HG03565 (cell line): ENCODE measurements at regions not wholly inside any gene's neighbourhood (a gene's known extent, or its start where the extent isn't known, plus 50 kb on each side); places are given as distances from the start of the nearest gene placed in this dataset.
"Not testable (repeated sequence)": the region's sequence is repeated elsewhere in the genome, so short reads cannot be mapped to it uniquely, and the experiment has no call there.

ENCODE experiments used
- ATAC-seq: cut with Tn5 transposase; IDR thresholded peaks from one replicate; pipeline ENCODE4 v1.9.1; 2021; ENCODE audit warnings: mild to moderate bottlenecking, moderate library complexity; ENCODE audit not compliant: unreplicated experiment

GRCh38 chr21:28066076-28066475 is 926.6 kb downstream of the LTN1 start:
- ATAC-seq = no peak

DNA sequence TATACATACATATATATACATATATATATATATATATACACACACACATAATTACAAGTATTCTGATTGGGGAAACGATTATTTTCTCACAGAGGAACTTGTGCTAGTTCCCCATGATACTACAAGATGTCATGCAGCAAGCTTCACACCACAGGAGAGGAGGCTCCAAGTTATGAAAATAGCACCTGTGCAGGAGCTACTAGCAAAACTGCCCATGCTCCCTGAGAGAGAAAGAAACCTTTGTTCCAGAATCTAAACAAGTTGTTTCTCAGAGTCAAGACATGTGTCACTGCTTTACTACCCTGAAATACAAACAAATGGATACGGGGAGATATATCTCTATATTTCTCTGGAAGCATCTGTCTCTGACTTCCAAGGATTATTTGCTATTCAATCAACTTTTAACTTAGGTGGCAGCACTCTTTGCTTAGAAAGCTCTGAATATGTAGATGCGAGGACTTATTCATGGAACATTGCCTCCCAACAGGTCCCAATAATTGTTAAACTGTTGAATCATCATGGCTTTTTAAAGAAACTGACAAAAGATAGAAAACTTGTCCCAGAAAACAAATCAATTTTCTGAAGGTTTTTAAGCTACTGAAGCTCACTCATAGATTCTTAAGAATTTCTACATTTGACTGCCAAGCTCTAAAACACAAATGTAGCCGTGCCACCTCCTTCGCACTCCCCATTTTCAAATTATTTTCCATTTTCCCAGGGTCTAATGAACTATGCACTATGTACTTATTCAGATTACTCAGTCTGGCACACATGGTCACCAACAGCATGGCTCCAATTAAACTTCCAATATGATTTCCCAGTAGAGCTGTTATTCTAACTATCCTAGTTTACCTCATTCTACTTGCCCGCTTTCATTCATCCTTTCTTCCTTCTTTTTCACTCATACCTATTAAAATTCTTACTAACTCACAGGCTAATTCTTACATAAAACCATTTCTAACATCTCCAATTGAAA is 929.1 kb downstream of the LTN1 start:
- ATAC-seq = no peak

DNA sequence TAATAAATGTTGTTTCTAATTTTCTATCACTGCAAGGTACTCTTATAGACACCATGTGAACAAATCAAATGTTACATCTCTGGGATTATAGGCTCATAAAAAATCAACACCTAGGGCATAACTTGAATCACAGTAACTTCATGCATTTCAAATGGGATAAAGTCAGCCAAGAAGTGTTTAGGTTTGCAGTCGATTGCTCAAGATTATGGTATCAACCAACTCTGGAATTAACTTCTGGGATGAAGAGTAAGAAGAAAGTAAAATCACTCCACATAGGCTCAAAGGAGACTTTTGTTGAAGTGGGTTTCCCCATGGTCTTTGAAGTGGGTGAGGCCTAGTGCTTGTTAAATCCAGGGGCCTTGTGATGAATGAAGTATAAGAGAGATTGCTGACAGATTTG is 939.7 kb downstream of the LTN1 start:
- not testable (repeated sequence) for ATAC-seq

DNA sequence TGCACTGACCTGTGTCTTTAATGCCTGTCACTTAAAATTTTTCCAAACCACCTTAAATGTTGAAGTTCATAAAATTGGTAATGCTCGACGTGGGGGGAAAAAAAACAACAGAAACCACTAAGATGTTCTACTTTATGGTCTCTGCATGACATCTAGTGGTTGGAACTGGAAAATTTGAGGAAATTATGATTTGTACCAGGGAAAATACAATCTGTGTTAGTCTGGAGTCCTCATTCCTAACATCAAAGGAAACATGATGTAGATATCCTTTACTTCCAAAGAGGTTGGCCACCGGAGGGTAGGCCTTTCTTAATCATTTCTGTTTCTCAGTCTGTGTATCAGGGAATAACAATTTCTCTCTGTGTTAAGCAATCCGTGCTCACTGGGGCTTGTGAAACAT is 941.0 kb downstream of the LTN1 start:
- ATAC-seq = not testable (repeated sequence)

- ATAC-seq = not testable (repeated sequence)
Measured at GRCh38 chr21:28035692-28036091, 957.0 kb downstream of the LTN1 start.

DNA sequence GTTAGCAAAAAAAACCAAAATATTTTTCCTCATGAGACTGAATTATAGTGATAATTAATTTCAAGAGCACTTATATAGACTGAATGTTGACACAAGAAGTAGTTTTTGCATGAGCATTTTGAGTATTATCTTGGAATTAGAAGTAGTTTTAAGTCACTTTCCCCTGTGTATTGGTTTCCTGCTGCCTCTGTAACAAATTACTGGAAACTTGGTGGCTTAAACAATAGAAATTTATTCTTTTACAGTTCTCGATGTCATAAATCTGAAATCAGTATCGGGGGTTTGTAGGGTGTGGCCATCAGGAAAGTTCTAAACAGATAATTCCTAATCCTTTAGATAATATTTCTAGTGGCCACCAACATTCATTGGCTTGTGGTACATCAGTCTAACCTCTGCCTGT is 957.8 kb downstream of the LTN1 start:
- not testable (repeated sequence) for ATAC-seq

DNA sequence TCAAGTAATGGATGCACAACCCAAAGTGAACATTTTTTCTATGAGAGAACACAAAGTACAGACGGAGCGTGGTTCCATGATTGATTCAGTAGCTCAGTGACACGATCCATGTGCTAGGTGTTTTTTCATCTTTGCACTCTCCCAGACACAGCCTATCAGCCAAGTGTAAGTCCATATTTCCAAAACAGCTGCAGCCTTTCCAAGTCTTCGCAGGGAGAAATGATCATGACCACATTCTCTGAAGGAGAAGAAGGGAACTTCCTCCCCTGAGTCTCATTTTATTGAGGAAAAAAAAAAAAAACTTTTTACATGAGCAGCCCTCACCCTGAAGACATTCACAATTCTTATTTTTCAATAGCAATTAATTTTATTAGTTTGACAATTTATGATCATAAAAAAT is 958.3 kb downstream of the LTN1 start:
- ATAC-seq = not testable (repeated sequence)

GRCh38 chr21:28032652-28033051 is 960.0 kb downstream of the LTN1 start:
- not testable (repeated sequence) for ATAC-seq

- not testable (repeated sequence) for ATAC-seq
Measured at GRCh38 chr21:28031066-28031465, 961.6 kb downstream of the LTN1 start.

DNA sequence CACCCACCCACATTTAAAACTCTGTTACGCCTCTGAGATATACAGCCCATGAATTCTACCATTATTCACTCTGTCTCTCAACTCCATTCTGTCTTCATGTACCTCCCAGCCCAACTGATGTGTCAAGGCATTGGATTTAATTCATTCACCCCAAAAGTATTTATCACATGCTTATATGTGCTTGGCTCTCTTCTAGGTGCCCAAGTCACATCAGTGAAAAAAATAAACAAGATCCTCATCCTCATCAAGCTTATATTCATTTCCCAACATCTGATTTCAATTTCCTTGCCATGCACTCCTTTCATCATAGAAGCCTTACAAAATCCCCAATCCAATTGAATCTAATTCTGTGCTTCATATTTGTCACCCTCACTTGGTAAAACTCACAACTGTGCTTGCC is 967.6 kb downstream of the LTN1 start:
- no peak for ATAC-seq

DNA sequence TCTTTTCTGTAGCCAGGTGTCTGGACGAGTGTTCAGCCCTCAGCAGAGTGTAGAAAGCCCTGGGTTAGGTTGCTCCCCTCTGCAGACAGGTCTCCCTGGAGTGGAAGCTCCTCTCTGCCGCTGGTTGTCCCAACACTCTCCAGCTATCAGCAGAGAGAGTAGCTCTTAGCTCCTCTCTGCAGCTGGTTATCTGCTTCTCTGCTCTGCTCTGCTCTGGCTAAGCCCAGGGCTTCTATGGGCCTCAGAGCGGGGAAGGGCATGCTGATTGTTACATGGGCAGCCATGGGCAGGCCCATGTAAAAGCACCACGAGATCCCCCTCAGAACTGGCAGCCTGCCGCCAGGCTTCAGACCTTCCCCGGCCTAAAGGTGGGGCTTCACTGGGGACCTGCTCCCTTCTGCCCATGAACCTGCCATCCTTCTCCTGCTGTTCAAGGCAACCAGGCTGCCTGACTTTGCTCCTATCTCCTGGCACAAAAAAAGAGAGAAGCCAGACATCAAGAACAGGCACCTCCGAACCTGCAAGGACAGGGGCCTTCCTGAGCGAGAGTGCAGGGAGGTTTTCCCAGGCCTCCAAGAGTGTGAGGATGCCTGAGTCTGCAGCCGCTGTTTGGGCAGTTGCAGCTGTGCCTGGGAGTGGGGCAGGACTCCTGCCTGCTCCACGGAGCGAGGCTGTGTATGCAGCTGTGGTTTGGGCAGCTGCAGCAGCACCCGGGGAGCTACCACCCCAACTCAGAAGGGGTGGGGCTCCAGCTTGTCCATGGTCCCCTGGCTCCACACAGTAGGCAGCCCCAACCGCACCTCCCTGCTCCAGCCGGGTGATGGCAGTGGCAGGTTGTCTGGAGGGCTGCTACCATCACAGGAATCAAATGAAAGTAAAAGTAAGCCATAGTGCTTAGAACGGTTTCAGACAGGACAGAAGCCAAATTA is 973.7 kb downstream of the LTN1 start:
- ATAC-seq = no peak

DNA sequence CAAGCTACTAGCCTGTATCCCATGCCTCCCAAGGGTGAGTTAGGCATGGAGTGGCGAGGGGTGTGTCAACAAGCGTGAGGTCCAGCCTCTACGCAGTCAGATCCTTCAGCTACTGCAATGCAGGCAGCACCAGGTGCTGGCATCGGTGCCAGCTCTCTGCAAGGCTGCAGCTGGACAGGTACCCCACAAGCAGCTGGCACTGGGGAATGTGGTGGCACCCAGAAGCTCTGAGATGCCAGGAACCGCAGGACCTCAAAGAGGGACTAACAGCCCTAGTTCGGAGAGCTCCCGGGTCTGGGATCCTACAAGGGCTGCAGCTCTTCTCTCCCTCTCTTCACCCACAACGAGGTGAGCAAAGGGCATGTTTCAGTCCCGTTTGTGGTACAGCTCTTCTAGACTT is 974.5 kb downstream of the LTN1 start:
- ATAC-seq = no peak

DNA sequence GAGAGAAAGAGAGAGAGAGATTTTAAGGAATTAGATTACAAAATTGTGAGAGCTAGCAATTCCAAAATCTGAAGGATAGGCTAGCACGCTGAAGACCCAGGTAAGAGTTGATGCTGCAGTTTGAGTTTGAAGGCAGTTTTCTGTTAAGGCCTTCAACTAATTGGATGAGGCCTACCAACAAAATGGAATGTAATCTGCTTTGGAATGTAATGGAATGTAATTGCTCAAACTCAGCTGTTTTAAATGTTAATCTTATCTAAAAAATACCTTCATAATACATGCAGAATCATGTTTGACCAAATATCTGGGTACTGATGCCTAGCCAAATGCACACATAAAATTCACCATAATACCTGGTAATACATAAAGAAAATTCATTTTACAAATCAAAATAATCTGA is 976.1 kb downstream of the LTN1 start:
- no peak for ATAC-seq

DNA sequence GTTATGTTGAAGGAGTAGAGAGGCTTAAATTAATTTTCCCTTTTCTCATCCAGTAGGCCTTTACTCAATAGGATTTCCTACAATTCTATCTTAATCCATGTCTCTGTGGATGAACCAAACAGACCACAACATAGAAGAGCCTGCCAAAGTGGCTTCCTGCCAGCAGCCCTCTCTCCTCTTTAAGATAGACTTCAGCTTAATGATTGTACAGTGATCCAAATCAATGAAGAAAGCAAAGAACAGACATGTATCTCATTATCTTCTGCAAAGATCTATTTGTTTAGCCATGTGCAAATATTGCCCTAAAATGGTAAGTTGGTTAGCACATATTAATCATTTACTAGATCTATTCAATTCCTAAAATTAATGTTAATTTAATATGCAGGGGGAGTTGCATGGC is 979.6 kb downstream of the LTN1 start:
- ATAC-seq = not testable (repeated sequence)

DNA sequence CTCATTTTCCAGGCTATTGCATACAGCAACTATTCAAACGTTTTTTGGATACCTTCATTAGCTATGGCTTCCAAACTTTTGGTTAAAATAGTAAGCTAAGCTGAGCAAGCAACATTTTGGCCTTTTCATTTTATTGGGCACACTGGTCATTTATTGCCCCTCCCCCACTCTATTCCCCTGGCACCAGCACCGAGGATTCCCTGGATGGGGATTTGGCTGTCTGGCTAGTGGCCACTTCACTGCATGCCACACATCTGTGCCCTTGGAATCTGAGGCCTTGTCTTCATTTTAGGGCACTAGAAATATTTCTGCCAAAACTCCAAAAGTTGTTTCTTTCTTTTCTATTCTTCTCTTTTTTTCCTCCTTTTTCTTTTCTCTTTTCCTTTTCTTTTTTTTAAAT is 980.7 kb downstream of the LTN1 start:
- not testable (repeated sequence) for ATAC-seq

- ATAC-seq = not testable (repeated sequence)
Measured at GRCh38 chr21:28008245-28008644, 984.4 kb downstream of the LTN1 start.

- ATAC-seq = not testable (repeated sequence)
Measured at GRCh38 chr21:28003627-28004026, 989.0 kb downstream of the LTN1 start.

DNA sequence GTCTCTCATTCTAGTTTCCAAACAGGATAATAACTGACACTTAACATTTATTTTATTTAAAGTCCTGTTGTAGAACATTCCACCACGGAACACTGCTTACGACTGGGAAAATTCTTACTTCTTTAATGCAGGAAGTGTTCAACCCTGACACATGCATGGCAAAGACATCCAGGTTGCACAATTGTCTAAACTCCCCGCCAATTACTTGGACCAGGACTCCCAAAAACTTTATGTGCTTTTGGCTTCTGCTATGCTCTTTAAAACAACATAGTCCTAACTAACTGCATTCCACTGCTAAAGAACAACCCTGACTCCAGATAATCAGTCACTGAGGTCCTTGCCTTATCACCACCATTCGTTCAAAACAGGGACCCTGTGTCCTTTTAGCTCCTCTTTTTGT is 995.8 kb downstream of the LTN1 start:
- not testable (repeated sequence) for ATAC-seq

DNA sequence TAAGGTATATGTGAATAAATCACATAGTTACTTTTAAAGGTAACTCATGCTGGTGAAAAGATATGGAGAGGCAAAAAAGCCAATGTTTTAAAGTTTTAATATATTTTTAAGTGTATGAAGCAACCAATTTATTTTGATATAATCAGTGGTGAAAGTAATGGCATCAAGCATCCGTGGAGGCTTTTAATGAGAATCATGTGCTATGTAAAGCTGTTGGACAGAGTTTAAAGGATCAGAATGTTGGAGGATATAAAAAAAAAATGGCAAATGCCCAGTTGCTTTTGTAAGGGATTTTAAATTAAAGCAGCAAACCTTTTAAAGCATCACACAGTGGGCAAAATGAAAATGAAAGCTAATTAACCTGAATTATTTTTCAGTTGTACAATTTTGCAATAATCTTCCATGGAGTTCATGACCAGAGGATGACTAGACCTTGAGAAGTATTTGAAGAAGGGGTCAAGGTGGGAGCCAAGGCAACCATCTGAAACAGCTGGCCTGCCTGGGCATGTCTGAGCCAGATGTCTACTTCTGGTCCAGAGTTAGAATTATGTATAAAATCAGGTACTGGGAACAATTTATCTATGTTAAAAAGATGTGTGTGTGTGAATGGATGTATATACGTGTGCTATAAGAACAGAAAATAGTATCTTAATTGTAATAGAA is 1007.9 kb downstream of the LTN1 start:
- not testable (repeated sequence) for ATAC-seq

GRCh38 chr21:27979446-27979845 is 1012.6 kb upstream of the ADAMTS5 start:
- ATAC-seq = not testable (repeated sequence)

DNA sequence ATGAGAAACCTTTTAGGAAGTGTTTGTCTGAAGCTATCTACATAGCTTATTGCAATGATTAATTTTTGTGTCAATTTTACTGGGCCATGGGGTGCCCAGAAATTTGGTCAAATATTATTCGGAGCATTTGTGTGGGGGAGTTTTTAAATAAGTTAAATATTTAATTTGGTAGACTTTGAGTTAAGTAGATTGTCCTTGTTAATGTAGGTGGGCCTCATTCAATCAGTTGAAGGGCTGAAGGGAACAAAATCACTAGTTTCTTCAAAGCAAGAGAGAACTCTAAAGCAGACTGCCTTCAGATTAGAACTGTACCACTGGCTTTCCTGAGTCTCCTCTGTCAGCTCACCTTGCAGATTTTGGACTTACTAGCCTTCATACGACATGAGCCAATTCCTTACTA is 1008.6 kb upstream of the ADAMTS5 start:
- ATAC-seq = no peak
